Erythroblast (primary cell): ENCODE measurements at regions not wholly inside any gene's neighbourhood (a gene's known extent, or its start where the extent isn't known, plus 50 kb on each side); places are given as distances from the start of the nearest gene placed in this dataset.
"Not testable (repeated sequence)": the region's sequence is repeated elsewhere in the genome, so short reads cannot be mapped to it uniquely, and the experiment has no call there.

Source experiments
- GATA1 ChIP-seq: IDR thresholded peaks from 2 replicates; pipeline ENCODE4 v1.6.1; 2011; ENCODE audit warnings: low read depth, mild to moderate bottlenecking, control low read depth, low read length, moderate library complexity
- POLR2A ChIP-seq: IDR thresholded peaks from 2 replicates; pipeline ENCODE4 v1.6.1; 2011; ENCODE audit warnings: mild to moderate bottlenecking, low read length

- TF ChIP-seq POLR2A, GATA1: not testable (repeated sequence)
Observed at GRCh38 chr7:27457603-27458565, 204.8 kb downstream of the HIBADH start.
